OCI-LY7 (cell line): ENCODE measurements at regions not wholly inside any gene's neighbourhood (a gene's known extent, or its start where the extent isn't known, plus 50 kb on each side); places are given as distances from the start of the nearest gene placed in this dataset.

Experiments
- BruUV-seq: library from RNA; stranded (reverse); fragments of 400-500 nt; replicated peaks from 2 replicates; lab custom pipeline; 2021; lab: Mats Ljungman, UMichigan
- CTCF ChIA-PET: fragments of 300-600 bp; sonication (Branson Sonifier 250); formaldehyde crosslinking; loops from one replicate; lab custom pipeline; 2022; ENCODE audit warnings: antibody characterized with exemption; ENCODE audit not compliant: unreplicated experiment; lab: Charles Lee
- POLR2A ChIA-PET: fragments of 300-600 bp; sonication (Branson Sonifier 250); formaldehyde crosslinking; loops from one replicate; lab custom pipeline; 2022; ENCODE audit warnings: antibody characterized with exemption; lab: Charles Lee
- DNase-seq: peaks from one replicate; pipeline ENCODE4 v3.0.0-alpha.2; 2015; ENCODE audit warnings: low spot score
- H2AFZ ChIP-seq: fragments of 200-600 bp; sonication (generic), shearing (Covaris generic); 2 replicates; pipeline ENCODE4 v1.6.1; 2014; ENCODE audit warnings: mild to moderate bottlenecking, antibody characterized with exemption, low read length, moderate library complexity
- H3K27ac ChIP-seq: fragments of 200-600 bp; sonication (generic); 2 replicates; pipeline ENCODE4 v1.5.1; 2014; ENCODE audit warnings: mixed run types, low read depth, mild to moderate bottlenecking, moderate library complexity, low read length, inconsistent platforms; ENCODE audit not compliant: poor library complexity, severe bottlenecking
- H3K36me3 ChIP-seq: fragments of 200-600 bp; sonication (generic); 2 replicates; pipeline ENCODE4 v1.6.1; 2014; ENCODE audit warnings: mild to moderate bottlenecking, antibody characterized with exemption, low read length, moderate library complexity, mixed read lengths; ENCODE audit not compliant: insufficient read depth
- H3K4me1 ChIP-seq: fragments of 200-600 bp; sonication (generic); 2 replicates; pipeline ENCODE4 v1.5.1; 2014; ENCODE audit warnings: mild to moderate bottlenecking, low read length; ENCODE audit not compliant: insufficient read depth, poor library complexity, severe bottlenecking
- H3K4me2 ChIP-seq: fragments of 200-600 bp; sonication (generic); 2 replicates; pipeline ENCODE4 v1.6.1; 2014; ENCODE audit warnings: mild to moderate bottlenecking, low read length
- H3K4me3 ChIP-seq: fragments of 200-600 bp; sonication (generic); 2 replicates; pipeline ENCODE4 v1.5.1; 2014; ENCODE audit warnings: mild to moderate bottlenecking, low read depth, low read length; ENCODE audit not compliant: poor library complexity, severe bottlenecking
- H3K79me2 ChIP-seq: fragments of 200-600 bp; sonication (generic); 2 replicates; pipeline ENCODE4 v1.6.1; 2016; ENCODE audit warnings: low read depth, mild to moderate bottlenecking, low read length, moderate library complexity, mixed read lengths; ENCODE audit not compliant: insufficient read depth
- H3K9me2 ChIP-seq: fragments of 200-600 bp; sonication (generic); 2 replicates; pipeline ENCODE4 v1.6.1; 2016; ENCODE audit warnings: mild to moderate bottlenecking, low read length, mixed read lengths; ENCODE audit not compliant: insufficient read depth
- H3K9me3 ChIP-seq: fragments of 200-600 bp; sonication (generic); 2 replicates; pipeline ENCODE4 v1.6.1; 2014; ENCODE audit warnings: mild to moderate bottlenecking, mixed run types, low read length, mixed read lengths
- H4K20me1 ChIP-seq: fragments of 200-600 bp; sonication (generic); 2 replicates; pipeline ENCODE4 v1.6.1; 2014; ENCODE audit warnings: mild to moderate bottlenecking, antibody characterized with exemption, low read length, moderate library complexity, mixed read lengths; ENCODE audit not compliant: insufficient read depth
- CTCF ChIP-seq: fragments of 200-600 bp; sonication (generic); conservative IDR thresholded peaks from 2 replicates; pipeline ENCODE4 v1.5.1; 2014; ENCODE audit warnings: mild to moderate bottlenecking, antibody characterized with exemption, low read length, moderate library complexity, mixed read lengths
- EZH2phosphoT487 ChIP-seq: fragments of 200-600 bp; sonication (generic); IDR thresholded peaks from 2 replicates; pipeline ENCODE4 v1.6.1; 2018; ENCODE audit warnings: low read depth, borderline replicate concordance, mild to moderate bottlenecking, mixed run types, antibody characterized with exemption, low read length, moderate library complexity, mixed read lengths
- intact Hi-C: fragments of 100-400 bp; cut with micrococcal nuclease; formaldehyde crosslinking; loops from one replicate; pipeline ENCODE4 v1.10.0; 2022; ENCODE audit not compliant: unreplicated experiment

- 0 out of 2 replicates have a peak, but pooled peaks cover 4% of the 10 kb centered on the region for H3K9me3 ChIP-seq
- H3K27ac ChIP-seq = no peak overlapping the region
- H3K79me2 ChIP-seq = no peaks in the 10 kb centered on the region
- intact Hi-C loops = no loop called here
- DNase-seq = no peak
- H3K4me3 ChIP-seq = no peak overlapping the region
- TF ChIP-seq EZH2phosphoT487 (no peak), CTCF (no peak)
- H3K4me1 ChIP-seq = peaks cover 9% of the 10 kb centered on the region
- peaks cover 8% of the 10 kb centered on the region; the same call in 1 of the 2 replicates for H3K36me3 ChIP-seq
- ChIA-PET POLR2A (interaction anchor here (2.2 kb wide), 1 partner anchor 10 kb away, joined by 8 read pairs; no protein-coding TSS in a partner anchor), CTCF (no interaction called here)
- H2AFZ ChIP-seq = no peak overlapping the region
- no peaks in the 10 kb centered on the region for H4K20me1 ChIP-seq
- H3K9me2 ChIP-seq = no peaks in the 10 kb centered on the region
- no TSS peak for BruUV-seq
- no peak overlapping the region for H3K4me2 ChIP-seq
These were observed 62.1 kb upstream of the NEBL start for GRCh38 chr10:20959242-20959641.

GRCh38 chr10:20958764-20959163 is 61.7 kb upstream of the NEBL start:
- no peak overlapping the region for H3K4me2 ChIP-seq
- peaks cover 8% of the 10 kb centered on the region; the same call in 1 of the 2 replicates for H3K36me3 ChIP-seq

More at GRCh38 chr10:20958764-20959163, 61.7 kb upstream of the NEBL start:
- BruUV-seq = no TSS peak
- no peaks in the 10 kb centered on the region for H3K79me2 ChIP-seq
- peaks cover 9% of the 10 kb centered on the region for H3K4me1 ChIP-seq
- DNase-seq = no peak
- 0 out of 2 replicates have a peak, but pooled peaks cover 8% of the 10 kb centered on the region for H3K9me3 ChIP-seq
- H3K4me3 ChIP-seq = no peak overlapping the region
- intact Hi-C loops = no loop called here
- no peak overlapping the region for H2AFZ ChIP-seq
- no peaks in the 10 kb centered on the region for H4K20me1 ChIP-seq
- TF ChIP-seq CTCF (no peak), EZH2phosphoT487 (no peak)
- no peak overlapping the region for H3K27ac ChIP-seq
- ChIA-PET CTCF (no interaction called here), POLR2A (interaction anchor here (2.2 kb wide), 1 partner anchor 11 kb away, joined by 8 read pairs; no protein-coding TSS in a partner anchor)
- H3K9me2 ChIP-seq = no peaks in the 10 kb centered on the region
